HG03460 (cell line): ENCODE measurements at regions not wholly inside any gene's neighbourhood (a gene's known extent, or its start where the extent isn't known, plus 50 kb on each side); places are given as distances from the start of the nearest gene placed in this dataset.

Experiments
- ATAC-seq: cut with Tn5 transposase; IDR thresholded peaks from one replicate; pipeline ENCODE4 v1.9.1; 2021; ENCODE audit not compliant: unreplicated experiment

DNA sequence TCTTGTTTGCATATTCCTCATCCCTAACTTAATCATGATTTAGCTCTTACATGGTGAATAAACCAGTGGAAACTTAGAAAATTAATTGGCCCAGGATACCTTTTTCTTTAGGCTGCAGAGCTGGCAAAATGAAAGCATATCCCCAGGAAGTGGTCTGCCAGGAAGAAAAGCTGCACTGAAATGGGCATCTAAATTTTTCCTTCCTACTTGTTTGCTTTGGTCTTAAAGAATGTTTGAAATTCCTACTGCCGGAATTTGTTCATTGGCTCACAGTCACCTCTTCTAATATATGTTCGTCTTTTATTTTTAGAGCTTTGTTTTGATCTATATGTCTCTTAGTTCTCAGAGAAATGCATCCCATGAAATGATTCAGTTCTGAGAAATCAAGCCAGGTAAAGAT lies 113.2 kb upstream of the ELL2 start:
- no peak for ATAC-seq

- no peak for ATAC-seq
These were observed 112.8 kb upstream of the ELL2 start for GRCh38 chr5:96074460-96074859.

GRCh38 chr5:96072791-96073165 lies 111.1 kb upstream of the ELL2 start:
- no peak for ATAC-seq

DNA sequence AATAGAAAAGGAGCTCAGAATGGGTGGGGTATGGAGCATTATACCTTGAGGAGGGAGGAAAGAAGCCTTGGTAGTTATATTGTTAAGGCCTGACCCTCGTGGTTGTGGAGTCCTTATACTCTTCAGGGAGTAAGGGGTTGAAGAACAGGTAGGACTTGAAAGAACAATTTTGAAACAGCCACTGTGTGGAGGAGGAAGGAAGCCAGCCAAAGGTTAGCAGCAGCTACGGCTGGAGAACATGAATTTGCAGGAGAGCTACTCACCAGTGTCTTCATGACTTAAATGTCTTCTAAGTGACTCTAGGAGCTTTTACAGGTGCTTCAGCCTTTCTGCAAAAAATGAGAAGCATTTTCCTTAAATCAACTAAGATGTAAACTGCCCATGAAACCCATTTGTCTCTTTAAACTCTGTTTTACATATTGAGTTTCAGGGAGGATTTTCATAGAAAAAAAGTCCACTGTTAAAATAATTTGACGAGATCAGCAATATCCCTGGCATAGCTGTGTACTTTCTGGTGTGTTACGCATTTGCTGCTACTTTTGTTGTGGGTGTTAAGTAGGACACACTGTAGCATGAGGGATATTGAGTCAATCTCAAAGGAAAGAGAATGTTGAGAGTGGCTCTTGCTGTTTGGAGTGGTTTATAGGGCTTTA lies 110.6 kb upstream of the ELL2 start:
- no peak for ATAC-seq

GRCh38 chr5:96070622-96071225 lies 109.1 kb upstream of the ELL2 start:
- no peak for ATAC-seq

DNA sequence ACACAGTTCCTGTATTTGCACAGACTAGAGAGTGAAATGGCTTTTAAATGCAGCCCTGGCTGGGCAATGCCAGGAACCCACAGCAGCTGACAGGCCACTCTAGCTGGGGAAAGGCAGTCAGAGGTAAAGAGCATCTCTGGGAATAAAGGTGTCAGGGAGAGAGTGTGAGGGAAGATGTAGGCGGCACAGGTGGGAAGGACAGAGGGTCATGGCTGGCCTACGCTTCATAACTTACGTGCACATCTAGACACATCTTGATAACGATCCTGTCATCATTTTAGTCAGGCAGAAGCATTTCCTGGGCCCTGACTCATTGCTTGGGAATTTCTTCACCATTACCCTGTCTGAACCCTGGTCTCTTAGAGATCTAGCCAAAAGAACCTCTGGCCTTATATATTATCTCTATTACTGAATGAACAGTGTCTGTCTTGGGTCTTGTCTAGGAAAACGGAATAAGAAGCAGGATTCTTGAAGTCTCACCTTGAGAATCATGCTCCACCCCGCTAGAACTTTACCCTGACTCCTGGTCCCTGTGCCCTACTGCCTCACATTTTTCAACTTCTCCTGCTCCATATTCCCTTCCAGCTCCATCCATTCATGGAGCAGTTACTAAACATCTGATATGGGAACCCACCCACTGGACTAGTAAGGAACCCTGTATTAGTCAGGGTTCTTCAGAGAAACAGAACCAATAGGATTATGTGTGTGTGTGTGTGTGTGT lies 106.4 kb upstream of the ELL2 start:
- no peak for ATAC-seq

GRCh38 chr5:96067251-96067650 lies 105.6 kb upstream of the ELL2 start:
- no peak for ATAC-seq

DNA sequence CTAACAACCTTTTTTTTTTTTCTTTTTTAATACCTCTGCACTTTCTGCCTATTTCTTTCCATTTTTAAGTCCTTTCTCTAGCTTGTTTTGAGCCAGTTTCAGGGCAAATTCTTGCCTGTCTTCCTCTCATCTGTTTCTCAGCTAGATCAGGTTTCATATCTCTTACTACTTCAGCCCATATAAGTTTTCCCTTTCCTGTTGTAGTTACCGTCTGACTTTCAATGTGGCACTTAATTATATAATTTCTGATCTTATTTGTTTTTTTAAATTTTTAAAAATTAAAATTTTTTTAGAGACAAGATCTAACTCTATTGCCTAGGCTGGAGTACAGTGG lies 104.7 kb upstream of the ELL2 start:
- ATAC-seq: no peak

- no peak for ATAC-seq
These were observed 104.2 kb upstream of the ELL2 start for GRCh38 chr5:96065685-96066385.

- ATAC-seq: no peak
These were observed 103.2 kb upstream of the ELL2 start for GRCh38 chr5:96064877-96065276.

DNA sequence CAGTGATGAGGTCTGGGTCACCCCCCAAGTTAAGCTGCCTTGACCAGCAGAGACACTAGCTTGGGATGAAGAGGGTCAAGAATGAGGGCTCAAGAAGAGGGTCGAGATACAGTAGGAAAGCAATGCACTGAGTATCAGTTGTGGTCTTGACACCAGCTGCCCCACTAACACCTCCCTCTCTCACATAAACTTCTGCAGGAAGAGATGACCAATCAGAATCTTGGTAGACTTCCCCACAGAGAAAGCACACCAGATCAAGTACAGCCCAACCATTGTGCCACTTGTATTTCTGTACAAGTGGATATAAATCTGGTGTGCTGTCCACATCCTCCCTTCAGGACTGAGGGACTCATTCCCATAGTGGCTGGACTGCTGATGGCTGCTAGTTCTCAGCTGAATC lies 101.2 kb upstream of the ELL2 start:
- no peak for ATAC-seq

DNA sequence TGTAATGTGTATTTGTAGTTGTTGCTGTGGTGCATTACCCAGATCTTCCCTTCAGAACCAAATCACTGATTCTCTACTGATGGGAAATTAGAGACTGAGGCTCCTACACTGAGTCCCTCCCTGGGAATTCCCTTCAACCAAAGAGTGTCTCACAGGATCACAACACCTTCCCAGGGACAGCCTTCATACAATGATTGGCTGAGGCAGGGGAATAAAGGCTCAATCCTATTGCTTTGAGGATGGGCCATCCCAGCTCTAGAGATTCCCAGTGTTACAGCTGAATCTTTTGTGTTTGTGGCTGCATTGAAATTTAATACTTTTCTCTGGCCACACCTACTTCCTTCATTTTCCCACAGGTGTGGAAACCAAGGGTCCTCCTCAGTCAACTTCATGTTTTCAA lies 96.4 kb upstream of the ELL2 start:
- ATAC-seq: no peak

DNA sequence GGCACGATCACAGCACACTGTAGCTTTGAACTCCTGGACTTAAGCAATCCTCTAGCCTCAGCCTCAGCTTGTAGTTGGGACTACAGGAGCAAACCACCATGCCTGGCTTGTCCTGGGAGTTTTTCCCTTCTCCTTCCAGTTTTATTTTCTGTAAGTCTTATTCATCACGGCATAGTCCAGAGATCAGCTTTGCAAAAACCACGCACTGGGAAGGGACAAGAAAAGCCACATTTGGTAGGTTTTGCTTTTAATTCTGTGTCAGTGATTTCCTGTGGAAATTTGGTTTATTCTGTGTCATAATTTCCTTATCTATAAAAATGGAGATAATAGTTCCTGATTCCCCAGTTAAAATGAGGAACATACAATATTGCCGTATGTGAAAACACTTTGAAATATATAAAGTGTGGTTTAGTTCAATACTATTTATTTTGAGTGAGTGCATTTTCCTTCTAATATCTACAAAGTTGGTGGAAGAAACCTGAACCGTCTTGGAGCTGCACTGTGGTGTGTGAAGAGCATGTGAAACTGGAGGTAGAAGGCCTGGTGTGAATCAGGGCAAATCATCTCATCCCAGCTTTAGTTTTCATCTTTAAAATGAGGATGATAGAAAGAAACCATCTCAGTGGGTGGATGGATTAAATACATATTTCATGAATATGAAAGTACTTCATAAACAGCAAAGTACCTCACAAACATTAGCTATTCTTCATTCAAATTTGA lies 92.8 kb upstream of the ELL2 start:
- no peak for ATAC-seq

- ATAC-seq: no peak
These were observed 91.5 kb upstream of the ELL2 start for GRCh38 chr5:96053063-96053735.

GRCh38 chr5:96052374-96052773 lies 90.7 kb upstream of the ELL2 start:
- no peak for ATAC-seq

DNA sequence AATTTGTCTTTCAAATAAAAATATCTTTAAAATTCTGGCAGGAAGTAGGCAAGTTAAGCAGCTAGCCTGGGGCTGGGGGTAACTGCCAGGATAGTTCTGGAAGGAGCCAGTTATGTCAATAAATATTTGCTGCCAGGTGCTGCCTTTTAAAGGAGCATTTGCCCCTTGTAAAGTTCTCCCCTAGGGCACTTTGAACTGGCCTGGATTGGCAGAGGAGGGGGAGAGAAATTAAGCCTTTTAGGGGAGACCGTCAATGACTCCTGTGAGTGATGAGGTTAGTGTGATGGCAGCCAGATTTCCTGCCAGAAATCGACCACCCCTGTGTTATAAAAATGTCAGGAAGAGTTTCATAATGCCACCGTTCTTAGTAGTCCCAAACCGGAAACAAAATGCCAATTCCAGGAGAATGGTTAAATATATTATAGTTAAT lies 89.8 kb upstream of the ELL2 start:
- no peak for ATAC-seq

DNA sequence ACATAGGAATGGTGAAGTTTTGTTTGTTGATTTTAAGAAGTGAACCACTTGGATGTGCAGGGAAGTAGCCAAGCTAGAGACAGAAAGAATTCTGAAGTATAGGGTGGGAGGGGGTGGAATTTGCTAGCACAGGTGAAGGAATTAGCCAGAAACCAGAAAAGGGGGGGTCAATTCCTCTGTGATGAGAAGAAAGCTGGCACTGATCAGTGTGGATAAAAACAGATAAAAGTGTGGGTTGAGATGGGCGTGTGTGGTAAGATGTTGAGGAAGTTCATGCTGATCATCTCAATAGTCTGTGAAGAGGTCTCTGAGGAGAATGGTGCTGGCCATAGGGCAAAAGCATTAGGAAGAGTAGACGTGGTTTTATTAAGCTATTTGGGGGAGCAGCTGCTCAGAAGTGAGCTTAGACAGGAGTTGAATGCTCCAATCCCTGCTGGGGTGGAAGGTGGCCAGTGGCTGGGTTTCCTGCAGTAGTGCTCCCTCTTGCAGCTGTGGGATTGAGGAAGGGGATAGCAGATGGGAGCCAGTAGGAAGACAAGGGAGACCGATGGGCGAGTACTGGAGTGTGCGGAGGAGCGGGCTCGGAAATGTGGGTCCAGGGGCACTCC lies 88.7 kb upstream of the ELL2 start:
- no peak for ATAC-seq

DNA sequence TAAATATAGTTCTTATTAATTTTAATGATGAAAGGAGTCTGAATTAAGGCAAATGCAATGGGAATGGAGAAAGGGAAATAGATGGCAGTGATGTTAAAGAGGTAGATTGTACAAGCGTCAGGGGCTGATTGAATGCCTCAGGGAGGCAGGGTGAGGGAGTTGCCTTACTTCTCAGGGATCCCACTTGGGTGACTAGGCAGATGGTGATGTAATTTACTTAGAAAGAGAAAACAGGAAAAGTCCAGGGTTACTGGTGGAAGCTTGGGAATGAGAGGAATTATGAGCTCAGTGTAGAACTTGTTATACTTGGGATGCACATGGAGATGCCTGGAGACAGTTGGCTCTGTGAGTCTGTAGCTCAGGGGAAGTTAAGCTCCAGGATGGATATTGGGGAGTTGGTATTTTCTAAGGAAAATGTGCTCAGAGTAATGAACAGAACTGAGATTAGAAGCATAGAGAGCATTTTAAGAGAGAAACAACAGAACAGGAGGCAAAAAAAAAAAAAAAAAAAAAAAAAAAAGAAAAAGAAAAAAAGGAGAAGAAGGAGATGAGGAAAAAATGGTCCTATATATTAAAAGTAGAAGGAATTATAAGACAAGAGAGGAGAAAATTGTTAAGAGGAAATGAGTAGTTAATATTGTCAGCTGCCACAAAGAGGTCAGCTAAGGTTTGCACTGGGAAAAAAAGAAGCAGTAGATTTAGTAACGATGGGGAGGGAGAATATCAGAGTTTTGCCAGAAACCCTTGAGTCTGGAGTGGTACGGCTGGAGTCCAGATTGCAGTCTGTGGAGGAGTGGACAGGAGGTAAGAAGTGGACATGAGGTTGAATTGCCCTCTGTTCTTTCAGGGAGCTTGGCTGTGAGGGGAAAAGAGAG lies 88.0 kb upstream of the ELL2 start:
- no peak for ATAC-seq

GRCh38 chr5:96048763-96049162 lies 87.1 kb upstream of the ELL2 start:
- ATAC-seq: no peak
